CD4-positive, CD25-positive, alpha-beta regulatory T cell (primary cell): ENCODE measurements at regions not wholly inside any gene's neighbourhood (a gene's known extent, or its start where the extent isn't known, plus 50 kb on each side); places are given as distances from the start of the nearest gene placed in this dataset.

ENCODE experiments used
- ATAC-seq, 2 donors: fragments of 150-1000 bp; cut with Tn5 transposase; one replicate each; pipeline ENCODE4 v1.10.0; 2021; ENCODE audit warnings: low read depth in 2 of 2, moderate number of reproducible peaks in 2 of 2, moderate library complexity in 1 of 2
- DNase-seq, 3 donors: peaks; one replicate each; pipeline versions ENCODE4 v3.0.0 to v3.0.0-alpha.2; 2012 to 2022; ENCODE audit warnings: mixed read lengths in 1 of 3
- H3K27ac ChIP-seq: one replicate; pipeline ENCODE4 v1.7.0; 2013; ENCODE audit warnings: mild to moderate bottlenecking, low read length; ENCODE audit not compliant: insufficient read depth, poor library complexity, severe bottlenecking
- H3K27me3 ChIP-seq: one replicate; pipeline ENCODE4 v1.7.0; 2013; ENCODE audit warnings: low read length; ENCODE audit not compliant: control insufficient read depth, insufficient read depth
- H3K36me3 ChIP-seq: one replicate; pipeline ENCODE4 v1.7.0; 2013; ENCODE audit warnings: mild to moderate bottlenecking, low read length, moderate library complexity; ENCODE audit not compliant: control insufficient read depth, insufficient read depth
- H3K4me1 ChIP-seq: 2 replicates; pipeline ENCODE4 v1.7.0; 2013; ENCODE audit warnings: mild to moderate bottlenecking, low read length; ENCODE audit not compliant: insufficient read depth, control insufficient read depth, poor library complexity, severe bottlenecking
- H3K4me3 ChIP-seq: one replicate; pipeline ENCODE4 v1.7.0; 2013; ENCODE audit warnings: low read depth, mild to moderate bottlenecking, low read length, moderate library complexity
- H3K9me3 ChIP-seq, 2 experiments: 1 replicate in 1 of 2; 2 replicates in 1 of 2; pipeline ENCODE4 v1.7.0; 2013; ENCODE audit warnings: low read length in 2 of 2, mild to moderate bottlenecking in 1 of 2, moderate library complexity in 1 of 2; ENCODE audit not compliant: control insufficient read depth in 2 of 2
- H3K27ac Mint-ChIP-seq, 3 donors: one replicate each; pipeline ENCODE4 v1.8.0; 2020 to 2022; ENCODE audit warnings: mild to moderate bottlenecking in 3 of 3, mixed read lengths in 3 of 3, moderate library complexity in 2 of 3
- H3K27me3 Mint-ChIP-seq: one replicate; pipeline ENCODE4 v1.8.0; 2022; ENCODE audit warnings: mild to moderate bottlenecking, mixed read lengths
- H3K36me3 Mint-ChIP-seq: one replicate; pipeline ENCODE4 v1.8.0; 2020; ENCODE audit warnings: mixed read lengths
- H3K4me1 Mint-ChIP-seq, 4 donors: one replicate each; pipeline ENCODE4 v1.8.0; 2020 to 2022; ENCODE audit warnings: mixed read lengths in 4 of 4, mild to moderate bottlenecking in 1 of 4
- H3K4me3 Mint-ChIP-seq, 4 donors: one replicate each; pipeline ENCODE4 v1.8.0; 2020 to 2022; ENCODE audit warnings: mild to moderate bottlenecking in 4 of 4, mixed read lengths in 4 of 4, moderate library complexity in 3 of 4
- H3K9me3 Mint-ChIP-seq, 7 donors: one replicate each; pipeline ENCODE4 v1.8.0; 2020 to 2022; ENCODE audit warnings: mixed read lengths in 7 of 7, mild to moderate bottlenecking in 3 of 7, moderate library complexity in 2 of 7

GRCh38 chr4:124337874-124338273 lies 374.7 kb downstream of the ANKRD50 start:
- no peak for ATAC-seq

GRCh38 chr4:124343661-124344171 lies 368.8 kb downstream of the ANKRD50 start:
- no peak overlapping the region for H3K4me3 Mint-ChIP-seq
- H3K4me1 Mint-ChIP-seq: no peaks in the 10 kb centered on the region
- peaks cover 0 to 4% (median 2%) of the 10 kb centered on the region in 7 donors for H3K9me3 Mint-ChIP-seq
- no peak for DNase-seq
- no peak overlapping the region for H3K27ac ChIP-seq
- H3K9me3 ChIP-seq: no peaks in the 10 kb centered on the region
- H3K27me3 Mint-ChIP-seq: no peaks in the 10 kb centered on the region
- no peak for ATAC-seq
- H3K27me3 ChIP-seq: no peaks in the 10 kb centered on the region
- no peak overlapping the region for H3K4me3 ChIP-seq
- no peaks in the 10 kb centered on the region for H3K36me3 ChIP-seq
- no peak overlapping the region for H3K27ac Mint-ChIP-seq
- no peaks in the 10 kb centered on the region for H3K4me1 ChIP-seq
- no peaks in the 10 kb centered on the region for H3K36me3 Mint-ChIP-seq

More at GRCh38 chr4:124337874-124338273, 374.7 kb downstream of the ANKRD50 start:
- DNase-seq: no peak
- Mint-ChIP-seq H3K4me3 (no peak overlapping the region), H3K4me1 (no peaks in the 10 kb centered on the region), H3K9me3 (peaks cover 0 to 4% (median 2%) of the 10 kb centered on the region in 7 donors), H3K36me3 (no peaks in the 10 kb centered on the region), H3K27ac (no peak overlapping the region), H3K27me3 (no peaks in the 10 kb centered on the region)
- Histone ChIP-seq H3K27ac (no peak overlapping the region), H3K36me3 (no peaks in the 10 kb centered on the region), H3K27me3 (no peaks in the 10 kb centered on the region), H3K4me3 (no peak overlapping the region), H3K4me1 (no peaks in the 10 kb centered on the region), H3K9me3 (no peaks in the 10 kb centered on the region)

GRCh38 chr4:124372916-124373315 lies 339.6 kb downstream of the ANKRD50 start:
- Histone ChIP-seq H3K27me3 (no peaks in the 10 kb centered on the region), H3K4me1 (no peaks in the 10 kb centered on the region), H3K27ac (no peak overlapping the region), H3K9me3 (peaks cover 0 to 5% of the 10 kb centered on the region in 2 experiments), H3K36me3 (no peaks in the 10 kb centered on the region), H3K4me3 (no peak overlapping the region)
- ATAC-seq: no peak
- H3K27ac Mint-ChIP-seq: no peak overlapping the region
- H3K9me3 Mint-ChIP-seq: peaks cover 0 to 31% (median 12%) of the 10 kb centered on the region in 7 donors
- H3K4me1 Mint-ChIP-seq: no peaks in the 10 kb centered on the region
- H3K27me3 Mint-ChIP-seq: no peaks in the 10 kb centered on the region
- DNase-seq: no peak
- H3K4me3 Mint-ChIP-seq: no peak overlapping the region
- no peaks in the 10 kb centered on the region for H3K36me3 Mint-ChIP-seq

GRCh38 chr4:124386163-124386562 lies 326.4 kb downstream of the ANKRD50 start:
- no peak for ATAC-seq
- no peak overlapping the region for H3K4me3 ChIP-seq
- no peak overlapping the region for H3K27ac ChIP-seq
- Mint-ChIP-seq H3K9me3 (peaks cover 0 to 3% (median 2%) of the 10 kb centered on the region in 7 donors), H3K4me1 (no peaks in the 10 kb centered on the region), H3K27me3 (no peaks in the 10 kb centered on the region), H3K27ac (no peak overlapping the region), H3K4me3 (no peak overlapping the region), H3K36me3 (no peaks in the 10 kb centered on the region)
- no peaks in the 10 kb centered on the region for H3K36me3 ChIP-seq
- no peaks in the 10 kb centered on the region for H3K4me1 ChIP-seq
- no peak for DNase-seq
- H3K9me3 ChIP-seq: no peaks in the 10 kb centered on the region
- H3K27me3 ChIP-seq: no peaks in the 10 kb centered on the region

- Mint-ChIP-seq H3K4me3 (no peak overlapping the region), H3K36me3 (no peaks in the 10 kb centered on the region), H3K9me3 (peaks cover 0 to 3% (median 2%) of the 10 kb centered on the region in 7 donors), H3K4me1 (no peaks in the 10 kb centered on the region), H3K27me3 (no peaks in the 10 kb centered on the region), H3K27ac (no peak overlapping the region)
- no peak for ATAC-seq
- Histone ChIP-seq H3K36me3 (no peaks in the 10 kb centered on the region), H3K4me1 (no peaks in the 10 kb centered on the region), H3K27me3 (no peaks in the 10 kb centered on the region), H3K4me3 (no peak overlapping the region), H3K9me3 (no peaks in the 10 kb centered on the region), H3K27ac (no peak overlapping the region)
- DNase-seq: no peak
These were observed 325.9 kb downstream of the ANKRD50 start for GRCh38 chr4:124386648-124387047.

GRCh38 chr4:124389591-124389990 lies 322.9 kb downstream of the ANKRD50 start:
- Histone ChIP-seq H3K27ac (no peak overlapping the region), H3K4me3 (no peak overlapping the region), H3K36me3 (no peaks in the 10 kb centered on the region), H3K27me3 (no peaks in the 10 kb centered on the region), H3K4me1 (no peaks in the 10 kb centered on the region), H3K9me3 (no peaks in the 10 kb centered on the region)
- Mint-ChIP-seq H3K4me3 (no peak overlapping the region), H3K27me3 (no peaks in the 10 kb centered on the region), H3K36me3 (no peaks in the 10 kb centered on the region), H3K9me3 (peaks cover 0 to 6% (median 3%) of the 10 kb centered on the region in 7 donors), H3K27ac (no peak overlapping the region), H3K4me1 (no peaks in the 10 kb centered on the region)
- DNase-seq (no peak), ATAC-seq (no peak)

GRCh38 chr4:124390861-124391260 lies 321.7 kb downstream of the ANKRD50 start:
- no peak overlapping the region for H3K4me3 Mint-ChIP-seq
- DNase-seq (no peak), ATAC-seq (no peak)
- H3K36me3 Mint-ChIP-seq: no peaks in the 10 kb centered on the region
- Histone ChIP-seq H3K36me3 (no peaks in the 10 kb centered on the region), H3K27me3 (no peaks in the 10 kb centered on the region), H3K4me3 (no peak overlapping the region), H3K9me3 (no peaks in the 10 kb centered on the region), H3K4me1 (no peaks in the 10 kb centered on the region), H3K27ac (no peak overlapping the region)
- no peaks in the 10 kb centered on the region for H3K27me3 Mint-ChIP-seq
- no peaks in the 10 kb centered on the region for H3K4me1 Mint-ChIP-seq
- H3K9me3 Mint-ChIP-seq: peaks cover 0 to 9% (median under 1%) of the 10 kb centered on the region in 7 donors
- H3K27ac Mint-ChIP-seq: no peak overlapping the region

- H3K9me3 Mint-ChIP-seq: peaks cover 0 to 11% (median 4%) of the 10 kb centered on the region in 7 donors
- no peaks in the 10 kb centered on the region for H3K27me3 ChIP-seq
- H3K9me3 ChIP-seq: no peaks in the 10 kb centered on the region
- no peak overlapping the region for H3K27ac Mint-ChIP-seq
- DNase-seq (no peak), ATAC-seq (no peak)
- H3K27ac ChIP-seq: no peak overlapping the region
- H3K4me1 ChIP-seq: no peaks in the 10 kb centered on the region
- no peaks in the 10 kb centered on the region for H3K36me3 Mint-ChIP-seq
- no peaks in the 10 kb centered on the region for H3K27me3 Mint-ChIP-seq
- H3K4me3 Mint-ChIP-seq: no peak overlapping the region
- no peak overlapping the region for H3K4me3 ChIP-seq
- H3K36me3 ChIP-seq: no peaks in the 10 kb centered on the region
- H3K4me1 Mint-ChIP-seq: no peaks in the 10 kb centered on the region
These were observed 316.2 kb downstream of the ANKRD50 start for GRCh38 chr4:124396333-124396732.
